Prostate gland (tissue), 2 donors: ENCODE measurements at regions not wholly inside any gene's neighbourhood (a gene's known extent, or its start where the extent isn't known, plus 50 kb on each side); places are given as distances from the start of the nearest gene placed in this dataset.

Experiments used
- CTCF ChIP-seq, 4 experiments: fragments of 200-600 bp in 2 of 4; fragments of 450-650 bp in 2 of 4; sonication (generic) in 2 of 4; IDR thresholded peaks; 1 replicate in 3 of 4; 2 replicates in 1 of 4; pipeline ENCODE4 v1.5.1; 2016 to 2019; ENCODE audit warnings: antibody characterized with exemption in 4 of 4, mild to moderate bottlenecking in 2 of 4, moderate library complexity in 2 of 4
- POLR2A ChIP-seq: fragments of 450-650 bp; IDR thresholded peaks from one replicate; pipeline ENCODE4 v1.6.1; 2016; ENCODE audit warnings: antibody characterized with exemption, mild to moderate bottlenecking
- POLR2AphosphoS5 ChIP-seq: sonication (generic); formaldehyde crosslinking; IDR thresholded peaks from one replicate; pipeline ENCODE4 v1.6.1; 2017; ENCODE audit warnings: antibody characterized with exemption

- no peak for TF ChIP-seq CTCF (IDR thresholded peaks at IDR 0.05)
- TF ChIP-seq POLR2AphosphoS5, result no peak
- TF ChIP-seq POLR2A, result no peak
These were observed 690.1 kb downstream of the KCNA4 start for GRCh38 chr11:29326757-29327156.
